ENCODE measurements at regions not wholly inside any gene's neighbourhood (a gene's known extent, or its start where the extent isn't known, plus 50 kb on each side); places are given as distances from the start of the nearest gene placed in this dataset.

DNA sequence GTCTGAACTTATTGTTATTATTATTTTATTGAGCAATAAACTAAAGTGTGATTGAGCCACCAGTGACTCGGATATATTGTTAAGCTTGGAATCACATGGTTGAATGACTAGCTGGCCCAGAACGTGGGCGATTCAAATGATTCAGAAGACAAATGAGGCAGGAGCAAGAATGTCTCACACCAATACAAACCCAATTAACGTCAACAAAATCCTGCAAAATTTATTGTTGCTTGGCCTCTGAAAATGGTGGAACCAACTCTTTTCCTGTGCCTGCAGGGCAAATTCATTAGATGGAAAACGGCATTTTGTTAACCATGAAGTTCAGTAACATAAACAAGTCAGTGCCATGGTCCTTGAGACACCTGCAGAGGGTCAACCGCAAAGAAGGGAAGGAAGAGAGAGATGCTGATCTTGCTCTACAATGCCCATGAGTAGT lies 482.0 kb downstream of the SETD4 start:
- TF ChIP-seq SPI1 (IDR thresholded peaks at IDR 0.05; ENCODE audit: borderline replicate concordance, low read depth) (no peak), CTCF (IDR thresholded peaks at IDR 0.05; ENCODE audit: insufficient read depth, low read length) (no peak), POLR2AphosphoS5 (IDR thresholded peaks at IDR 0.05; ENCODE audit: low read depth) (no peak), GABPA (IDR thresholded peaks at IDR 0.05; ENCODE audit: low read depth) (no peak)
- TF ChIP-seq, protein P1, sequence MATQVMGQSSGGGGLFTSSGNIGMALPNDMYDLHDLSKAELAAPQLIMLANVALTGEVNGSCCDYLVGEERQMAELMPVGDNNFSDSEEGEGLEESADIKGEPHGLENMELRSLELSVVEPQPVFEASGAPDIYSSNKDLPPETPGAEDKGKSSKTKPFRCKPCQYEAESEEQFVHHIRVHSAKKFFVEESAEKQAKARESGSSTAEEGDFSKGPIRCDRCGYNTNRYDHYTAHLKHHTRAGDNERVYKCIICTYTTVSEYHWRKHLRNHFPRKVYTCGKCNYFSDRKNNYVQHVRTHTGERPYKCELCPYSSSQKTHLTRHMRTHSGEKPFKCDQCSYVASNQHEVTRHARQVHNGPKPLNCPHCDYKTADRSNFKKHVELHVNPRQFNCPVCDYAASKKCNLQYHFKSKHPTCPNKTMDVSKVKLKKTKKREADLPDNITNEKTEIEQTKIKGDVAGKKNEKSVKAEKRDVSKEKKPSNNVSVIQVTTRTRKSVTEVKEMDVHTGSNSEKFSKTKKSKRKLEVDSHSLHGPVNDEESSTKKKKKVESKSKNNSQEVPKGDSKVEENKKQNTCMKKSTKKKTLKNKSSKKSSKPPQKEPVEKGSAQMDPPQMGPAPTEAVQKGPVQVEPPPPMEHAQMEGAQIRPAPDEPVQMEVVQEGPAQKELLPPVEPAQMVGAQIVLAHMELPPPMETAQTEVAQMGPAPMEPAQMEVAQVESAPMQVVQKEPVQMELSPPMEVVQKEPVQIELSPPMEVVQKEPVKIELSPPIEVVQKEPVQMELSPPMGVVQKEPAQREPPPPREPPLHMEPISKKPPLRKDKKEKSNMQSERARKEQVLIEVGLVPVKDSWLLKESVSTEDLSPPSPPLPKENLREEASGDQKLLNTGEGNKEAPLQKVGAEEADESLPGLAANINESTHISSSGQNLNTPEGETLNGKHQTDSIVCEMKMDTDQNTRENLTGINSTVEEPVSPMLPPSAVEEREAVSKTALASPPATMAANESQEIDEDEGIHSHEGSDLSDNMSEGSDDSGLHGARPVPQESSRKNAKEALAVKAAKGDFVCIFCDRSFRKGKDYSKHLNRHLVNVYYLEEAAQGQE (IDR thresholded peaks at IDR 0.05; ENCODE audit: insufficient replicate concordance, low read depth), result no peak
- H3K27me3 ChIP-seq (ENCODE audit: insufficient read depth, poor library complexity, severe bottlenecking), result peaks cover 7% of the 10 kb centered on the region
- no peak overlapping the region for H3K27ac ChIP-seq (replicated peaks)
- no peak overlapping the region for H3K4me3 ChIP-seq (replicated peaks; ENCODE audit: insufficient read depth, low read length)
- DNase-seq (ENCODE audit: low read depth in 1 of 2, low spot score in 1 of 2), result no peak

DNA sequence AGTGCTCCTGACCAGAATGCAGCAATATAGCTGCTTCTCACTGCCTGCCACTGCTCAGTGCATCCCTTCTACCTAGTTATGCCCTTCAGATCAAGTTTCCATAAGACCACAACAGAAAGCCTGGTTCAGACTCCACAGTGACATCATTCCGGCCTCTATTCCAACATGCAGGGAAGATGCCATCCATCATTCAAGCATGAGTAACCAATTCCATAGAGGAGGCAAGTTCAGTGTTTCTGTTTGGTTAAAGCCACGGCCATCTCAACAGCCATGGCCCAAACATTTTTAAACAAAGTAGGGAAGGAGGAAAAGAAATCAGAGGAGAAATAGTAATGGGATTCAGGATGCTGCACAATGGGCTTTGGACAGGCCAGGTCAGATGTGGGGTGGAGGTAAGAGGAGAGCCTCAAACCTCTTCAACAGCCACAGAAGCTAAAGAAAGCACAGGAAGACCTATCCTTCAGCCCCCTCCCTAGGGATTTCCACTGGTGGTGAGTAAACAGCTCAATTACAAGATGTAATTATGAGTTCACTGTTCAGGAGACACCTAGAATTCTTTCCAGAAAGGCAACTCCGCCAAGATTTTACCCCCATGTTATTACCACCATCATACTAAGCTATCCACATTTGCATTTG lies 484.9 kb downstream of the SETD4 start:
- H3K27me3 ChIP-seq (ENCODE audit: insufficient read depth, poor library complexity, severe bottlenecking), result no peaks in the 10 kb centered on the region
- DNase-seq (ENCODE audit: low read depth in 1 of 2, low spot score in 1 of 2), result no peak

More for the DNA sequence above, 484.9 kb downstream of the SETD4 start:
- no peak overlapping the region for H3K27ac ChIP-seq (replicated peaks)
- TF ChIP-seq CTCF (IDR thresholded peaks at IDR 0.05; ENCODE audit: insufficient read depth, low read length) (no peak), POLR2AphosphoS5 (IDR thresholded peaks at IDR 0.05; ENCODE audit: low read depth) (no peak), SPI1 (IDR thresholded peaks at IDR 0.05; ENCODE audit: borderline replicate concordance, low read depth) (no peak), GABPA (IDR thresholded peaks at IDR 0.05; ENCODE audit: low read depth) (no peak)
- TF ChIP-seq, protein P1 (IDR thresholded peaks at IDR 0.05; ENCODE audit: insufficient replicate concordance, low read depth), result no peak
- H3K4me3 ChIP-seq (replicated peaks; ENCODE audit: insufficient read depth, low read length), result no peak overlapping the region

Data from HL-60 (cell line).